ENCODE measurements at regions not wholly inside any gene's neighbourhood (a gene's known extent, or its start where the extent isn't known, plus 50 kb on each side); places are given as distances from the start of the nearest gene placed in this dataset.

DNA sequence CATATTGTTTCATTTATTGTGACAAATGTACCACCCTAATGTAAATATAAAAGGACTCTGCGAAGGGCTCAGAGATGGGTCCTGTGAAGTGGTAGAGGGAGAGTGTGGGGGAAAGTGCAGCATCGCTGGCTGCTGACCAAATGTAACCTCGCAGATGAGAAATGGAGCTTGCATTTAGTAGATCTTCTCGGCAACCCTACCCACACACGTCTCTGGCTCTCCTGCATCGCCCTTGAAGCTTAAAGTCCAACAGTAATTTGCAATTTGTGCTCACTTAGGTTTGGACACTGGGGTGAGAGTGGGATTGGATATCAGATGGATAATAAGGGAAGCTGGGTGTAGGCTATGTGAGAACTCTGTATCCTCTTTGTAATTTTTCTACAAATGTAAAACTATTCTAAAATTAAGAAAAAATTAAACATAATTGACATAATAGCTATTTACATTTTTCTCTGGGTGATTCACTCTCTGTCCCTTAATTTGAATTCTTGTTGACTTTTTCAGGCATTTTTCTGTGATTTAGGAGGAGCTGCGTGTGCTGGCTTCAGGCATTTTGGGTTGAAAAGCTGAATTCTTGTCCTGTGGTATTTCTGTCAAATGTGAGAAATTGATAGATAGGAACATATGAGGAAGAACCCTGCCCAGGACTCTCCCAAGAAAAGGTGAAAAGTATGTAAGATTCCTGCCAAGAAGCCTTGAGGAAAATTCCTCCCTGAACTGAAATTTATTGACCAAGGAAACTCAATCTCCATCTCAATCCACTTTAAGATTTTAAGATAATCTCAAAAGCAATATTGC is 524.7 kb upstream of the MCTP2 start:
- TF ChIP-seq POLR2AphosphoS5 (IDR thresholded peaks at IDR 0.05; ENCODE audit: low read depth, low read length) (no peak), SIN3A (IDR thresholded peaks at IDR 0.05; ENCODE audit: borderline replicate concordance, insufficient read depth, low read length) (no peak), TAF1 (IDR thresholded peaks at IDR 0.05; ENCODE audit: borderline replicate concordance, insufficient read depth, low read length) (no peak), FOXP2 (optimal IDR thresholded peaks at IDR 0.05; ENCODE audit: borderline replicate concordance, extremely low read depth, extremely low read length, insufficient read depth) (no peak)
- TF ChIP-seq, protein P1, sequence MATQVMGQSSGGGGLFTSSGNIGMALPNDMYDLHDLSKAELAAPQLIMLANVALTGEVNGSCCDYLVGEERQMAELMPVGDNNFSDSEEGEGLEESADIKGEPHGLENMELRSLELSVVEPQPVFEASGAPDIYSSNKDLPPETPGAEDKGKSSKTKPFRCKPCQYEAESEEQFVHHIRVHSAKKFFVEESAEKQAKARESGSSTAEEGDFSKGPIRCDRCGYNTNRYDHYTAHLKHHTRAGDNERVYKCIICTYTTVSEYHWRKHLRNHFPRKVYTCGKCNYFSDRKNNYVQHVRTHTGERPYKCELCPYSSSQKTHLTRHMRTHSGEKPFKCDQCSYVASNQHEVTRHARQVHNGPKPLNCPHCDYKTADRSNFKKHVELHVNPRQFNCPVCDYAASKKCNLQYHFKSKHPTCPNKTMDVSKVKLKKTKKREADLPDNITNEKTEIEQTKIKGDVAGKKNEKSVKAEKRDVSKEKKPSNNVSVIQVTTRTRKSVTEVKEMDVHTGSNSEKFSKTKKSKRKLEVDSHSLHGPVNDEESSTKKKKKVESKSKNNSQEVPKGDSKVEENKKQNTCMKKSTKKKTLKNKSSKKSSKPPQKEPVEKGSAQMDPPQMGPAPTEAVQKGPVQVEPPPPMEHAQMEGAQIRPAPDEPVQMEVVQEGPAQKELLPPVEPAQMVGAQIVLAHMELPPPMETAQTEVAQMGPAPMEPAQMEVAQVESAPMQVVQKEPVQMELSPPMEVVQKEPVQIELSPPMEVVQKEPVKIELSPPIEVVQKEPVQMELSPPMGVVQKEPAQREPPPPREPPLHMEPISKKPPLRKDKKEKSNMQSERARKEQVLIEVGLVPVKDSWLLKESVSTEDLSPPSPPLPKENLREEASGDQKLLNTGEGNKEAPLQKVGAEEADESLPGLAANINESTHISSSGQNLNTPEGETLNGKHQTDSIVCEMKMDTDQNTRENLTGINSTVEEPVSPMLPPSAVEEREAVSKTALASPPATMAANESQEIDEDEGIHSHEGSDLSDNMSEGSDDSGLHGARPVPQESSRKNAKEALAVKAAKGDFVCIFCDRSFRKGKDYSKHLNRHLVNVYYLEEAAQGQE (IDR thresholded peaks at IDR 0.05; ENCODE audit: insufficient read depth in 1 of 2, low read depth in 2 of 2, low read length in 2 of 2): no peak

Measured in PFSK-1 (cell line).